K562 (cell line): ENCODE measurements at regions not wholly inside any gene's neighbourhood (a gene's known extent, or its start where the extent isn't known, plus 50 kb on each side); places are given as distances from the start of the nearest gene placed in this dataset.

Source experiments
- CTCF ChIP-seq, 3 experiments: IDR thresholded peaks in 2 of 3; conservative IDR thresholded peaks in 1 of 3; 2 replicates each; pipeline ENCODE4 v1.5.1; 2011 to 2012; ENCODE audit warnings: low read length in 3 of 3, mild to moderate bottlenecking in 3 of 3, control low read depth in 2 of 3, improper control_type of control experiment in 1 of 3, inconsistent platforms in 1 of 3, low read depth in 1 of 3, mixed read lengths in 1 of 3, moderate library complexity in 1 of 3; ENCODE audit not compliant: insufficient read depth in 2 of 3
- JUN ChIP-seq, 2 experiments: sonication (generic) in 1 of 2; formaldehyde crosslinking in 1 of 2; IDR thresholded peaks; 2 replicates each; pipeline versions ENCODE4 v1.6.1 to v1.8.0; 2012 to 2022; ENCODE audit warnings: borderline replicate concordance in 2 of 2, mild to moderate bottlenecking in 2 of 2, improper control_type of control experiment in 1 of 2, low read depth in 1 of 2, low read length in 1 of 2, missing genetic modification reagents in 1 of 2
- POLR2A ChIP-seq: fragments of 450-650 bp; conservative IDR thresholded peaks from 2 replicates; pipeline ENCODE4 v1.6.1; 2016
- POU5F1 ChIP-seq: fragments of 150-350 bp; IDR thresholded peaks from 2 replicates; pipeline ENCODE4 v1.6.1; 2014; ENCODE audit warnings: borderline replicate concordance, low read length, low read depth, mild to moderate bottlenecking; ENCODE audit not compliant: partially characterized antibody
- TCF7 ChIP-seq: sonication (generic); IDR thresholded peaks from 2 replicates; pipeline ENCODE4 v1.6.1; 2016; ENCODE audit warnings: antibody characterized with exemption, borderline replicate concordance
- ZBED1 ChIP-seq: IDR thresholded peaks from 2 replicates; pipeline ENCODE4 v1.6.1; 2014
- ZNF282 ChIP-seq: sonication (generic); formaldehyde crosslinking; IDR thresholded peaks from 2 replicates; pipeline ENCODE4 v1.8.1; 2023; ENCODE audit warnings: missing genetic modification reagents

- TF ChIP-seq POU5F1 (no peak), POLR2A (no peak), ZNF282 (no peak), CTCF (IDR thresholded peaks at IDR 0.05 in 2 of 3, conservative IDR thresholded peaks at IDR 0.05 in 1 of 3; ENCODE audit: insufficient read depth in 2 of 3, low read depth in 1 of 3, low read length in 3 of 3) (no peak), ZBED1 (no peak), JUN (IDR thresholded peaks at IDR 0.05; ENCODE audit: borderline replicate concordance, low read depth, low read length) (no peak), JUN (CRISPR knock-in tag; IDR thresholded peaks at IDR 0.05; ENCODE audit: borderline replicate concordance) (no peak), TCF7 (no peak)
Measured at GRCh38 chr12:88914967-88915366, 334.7 kb upstream of the KITLG start.
